Hepatocyte (in vitro differentiated cells): ENCODE measurements at regions not wholly inside any gene's neighbourhood (a gene's known extent, or its start where the extent isn't known, plus 50 kb on each side); places are given as distances from the start of the nearest gene placed in this dataset.

ENCODE experiments used
- DNase-seq: peaks from one replicate; pipeline ENCODE4 v3.0.0-alpha.2; 2016; ENCODE audit warnings: low spot score
- H2AFZ ChIP-seq: fragments of 200-600 bp; sonication (generic); 2 replicates; pipeline ENCODE4 v1.6.0; 2016; ENCODE audit warnings: antibody characterized with exemption, mild to moderate bottlenecking
- H3K27ac ChIP-seq: fragments of 200-600 bp; sonication (generic); 2 replicates; pipeline ENCODE4 v1.5.1; 2016; ENCODE audit warnings: mild to moderate bottlenecking
- H3K27me3 ChIP-seq: fragments of 200-600 bp; sonication (generic); 2 replicates; pipeline ENCODE4 v1.6.1; 2016
- H3K36me3 ChIP-seq: fragments of 200-600 bp; sonication (generic); replicated peaks from 2 replicates; pipeline ENCODE4 v1.5.1; 2016; ENCODE audit warnings: low read depth; ENCODE audit not compliant: insufficient read depth
- H3K4me1 ChIP-seq: fragments of 200-600 bp; sonication (generic); 2 replicates; pipeline ENCODE4 v1.5.1; 2016; ENCODE audit warnings: mild to moderate bottlenecking, moderate library complexity; ENCODE audit not compliant: insufficient read depth
- H3K4me2 ChIP-seq: fragments of 200-600 bp; sonication (generic); 2 replicates; pipeline ENCODE4 v1.6.0; 2016
- H3K4me3 ChIP-seq: fragments of 200-600 bp; sonication (generic); 2 replicates; pipeline ENCODE4 v1.5.1; 2016; ENCODE audit warnings: mild to moderate bottlenecking
- H3K79me2 ChIP-seq: fragments of 200-600 bp; sonication (generic); 2 replicates; pipeline ENCODE4 v1.6.0; 2017; ENCODE audit warnings: mild to moderate bottlenecking
- H3K9me2 ChIP-seq: fragments of 200-600 bp; sonication (generic); replicated peaks from 2 replicates; pipeline ENCODE4 v1.6.0; 2017; ENCODE audit warnings: mild to moderate bottlenecking; ENCODE audit not compliant: insufficient read depth
- H3K9me3 ChIP-seq: fragments of 200-600 bp; sonication (generic); 2 replicates; pipeline ENCODE4 v1.5.1; 2016; ENCODE audit warnings: low read depth, mild to moderate bottlenecking
- H4K20me1 ChIP-seq: fragments of 200-600 bp; sonication (generic); 2 replicates; pipeline ENCODE4 v1.6.0; 2016; ENCODE audit warnings: mild to moderate bottlenecking; ENCODE audit not compliant: insufficient read depth, poor library complexity, severe bottlenecking
- EZH2 ChIP-seq: fragments of 200-600 bp; sonication (generic); IDR thresholded peaks from 2 replicates; pipeline ENCODE4 v1.6.1; 2016; ENCODE audit warnings: antibody characterized with exemption, mild to moderate bottlenecking, borderline replicate concordance
- EZH2phosphoT487 ChIP-seq: fragments of 200-600 bp; sonication (generic); IDR thresholded peaks from one replicate; pipeline ENCODE4 v1.6.1; 2018; ENCODE audit warnings: antibody characterized with exemption, mild to moderate bottlenecking, low read depth, moderate library complexity; ENCODE audit not compliant: unreplicated experiment, severe bottlenecking
- WGBS: methylation state at CpG from one replicate; pipeline ENCODE4 v1.1.6; 2016; ENCODE audit warnings: low lambda C conversion rate; ENCODE audit errors: missing lambda C conversion rate; 5-methylcytosine and 5-hydroxymethylcytosine counted together
- TF ChIP-seq, protein P1 (sequence below): fragments of 200-600 bp; sonication (generic); IDR thresholded peaks from 2 replicates; pipeline ENCODE4 v1.5.1; 2016; ENCODE audit warnings: antibody characterized with exemption, mild to moderate bottlenecking; ENCODE audit not compliant: poor library complexity

DNA sequence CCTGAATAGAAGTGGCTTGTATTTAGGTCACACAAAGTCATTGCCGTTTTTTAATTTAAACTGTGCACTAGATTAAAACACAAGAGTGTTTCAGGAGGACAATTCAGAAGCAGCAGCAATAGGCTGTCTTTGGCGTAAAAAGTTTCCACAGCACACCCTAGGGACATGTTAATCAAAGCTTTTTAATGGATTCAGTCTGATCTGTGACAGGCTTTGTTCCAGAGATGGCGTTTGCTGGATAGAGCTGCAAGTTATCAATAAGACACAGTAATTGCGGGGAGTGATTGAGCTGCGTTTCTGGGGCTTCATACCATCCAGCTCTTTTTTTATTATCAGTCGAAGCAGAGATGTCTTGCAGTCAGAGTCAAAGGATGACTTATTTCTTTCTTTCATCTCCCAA lies 300.3 kb downstream of the ZNF608 start:
- Histone ChIP-seq H3K4me2 (no peak overlapping the region), H2AFZ (no peak overlapping the region), H3K27ac (no peak overlapping the region), H3K4me1 (no peaks in the 10 kb centered on the region), H3K79me2 (no peaks in the 10 kb centered on the region), H4K20me1 (no peaks in the 10 kb centered on the region), H3K36me3 (no peaks in the 10 kb centered on the region), H3K9me3 (no peaks in the 10 kb centered on the region), H3K4me3 (no peak overlapping the region), H3K27me3 (no peaks in the 10 kb centered on the region), H3K9me2 (no peaks in the 10 kb centered on the region)
- no peak for DNase-seq
- no peak for TF ChIP-seq EZH2
- TF ChIP-seq EZH2phosphoT487, result no peak
- TF ChIP-seq, protein P1, sequence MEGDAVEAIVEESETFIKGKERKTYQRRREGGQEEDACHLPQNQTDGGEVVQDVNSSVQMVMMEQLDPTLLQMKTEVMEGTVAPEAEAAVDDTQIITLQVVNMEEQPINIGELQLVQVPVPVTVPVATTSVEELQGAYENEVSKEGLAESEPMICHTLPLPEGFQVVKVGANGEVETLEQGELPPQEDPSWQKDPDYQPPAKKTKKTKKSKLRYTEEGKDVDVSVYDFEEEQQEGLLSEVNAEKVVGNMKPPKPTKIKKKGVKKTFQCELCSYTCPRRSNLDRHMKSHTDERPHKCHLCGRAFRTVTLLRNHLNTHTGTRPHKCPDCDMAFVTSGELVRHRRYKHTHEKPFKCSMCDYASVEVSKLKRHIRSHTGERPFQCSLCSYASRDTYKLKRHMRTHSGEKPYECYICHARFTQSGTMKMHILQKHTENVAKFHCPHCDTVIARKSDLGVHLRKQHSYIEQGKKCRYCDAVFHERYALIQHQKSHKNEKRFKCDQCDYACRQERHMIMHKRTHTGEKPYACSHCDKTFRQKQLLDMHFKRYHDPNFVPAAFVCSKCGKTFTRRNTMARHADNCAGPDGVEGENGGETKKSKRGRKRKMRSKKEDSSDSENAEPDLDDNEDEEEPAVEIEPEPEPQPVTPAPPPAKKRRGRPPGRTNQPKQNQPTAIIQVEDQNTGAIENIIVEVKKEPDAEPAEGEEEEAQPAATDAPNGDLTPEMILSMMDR, result no peak
- 60% methylated on average over 6 of the region's 6 CpGs for WGBS

DNA sequence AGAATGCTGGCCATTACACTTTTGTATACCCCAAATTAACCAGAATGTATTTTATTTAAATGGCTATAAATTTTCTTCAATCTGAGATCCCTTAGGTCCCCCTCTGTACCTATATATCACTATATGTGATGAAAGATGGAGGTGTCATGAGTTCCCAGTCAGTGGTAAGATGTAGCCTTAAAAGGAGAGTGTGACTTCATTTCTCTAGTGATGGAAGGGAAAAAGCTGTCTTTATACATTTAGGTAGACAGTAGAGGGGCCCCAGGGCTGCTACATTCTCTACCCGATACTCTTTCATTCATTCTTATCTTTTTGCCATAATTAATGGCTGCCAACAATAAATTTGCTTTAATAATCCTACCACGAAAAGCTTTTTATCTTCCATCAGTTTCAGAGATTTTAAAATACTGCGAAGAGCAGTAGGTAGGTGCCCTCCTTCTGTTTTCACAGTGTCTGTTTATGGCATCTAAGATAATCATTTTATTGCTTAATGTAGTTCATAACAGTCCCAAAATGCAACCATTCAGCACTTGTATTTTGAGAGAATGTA lies 301.3 kb downstream of the ZNF608 start:
- H2AFZ ChIP-seq, result no peak overlapping the region
- DNase-seq, result no peak
- no peaks in the 10 kb centered on the region for H4K20me1 ChIP-seq
- no peaks in the 10 kb centered on the region for H3K27me3 ChIP-seq
- no peak overlapping the region for H3K27ac ChIP-seq
- H3K4me2 ChIP-seq, result no peak overlapping the region
- H3K9me3 ChIP-seq, result no peaks in the 10 kb centered on the region
- no peak overlapping the region for H3K4me3 ChIP-seq
- TF ChIP-seq EZH2, result no peak
- no peak for TF ChIP-seq EZH2phosphoT487
- TF ChIP-seq, protein P1, result no peak
- no peaks in the 10 kb centered on the region for H3K79me2 ChIP-seq
- H3K9me2 ChIP-seq, result no peaks in the 10 kb centered on the region
- no peaks in the 10 kb centered on the region for H3K36me3 ChIP-seq
- WGBS, result 80% methylated on average over 3 of the region's 3 CpGs
- no peaks in the 10 kb centered on the region for H3K4me1 ChIP-seq

DNA sequence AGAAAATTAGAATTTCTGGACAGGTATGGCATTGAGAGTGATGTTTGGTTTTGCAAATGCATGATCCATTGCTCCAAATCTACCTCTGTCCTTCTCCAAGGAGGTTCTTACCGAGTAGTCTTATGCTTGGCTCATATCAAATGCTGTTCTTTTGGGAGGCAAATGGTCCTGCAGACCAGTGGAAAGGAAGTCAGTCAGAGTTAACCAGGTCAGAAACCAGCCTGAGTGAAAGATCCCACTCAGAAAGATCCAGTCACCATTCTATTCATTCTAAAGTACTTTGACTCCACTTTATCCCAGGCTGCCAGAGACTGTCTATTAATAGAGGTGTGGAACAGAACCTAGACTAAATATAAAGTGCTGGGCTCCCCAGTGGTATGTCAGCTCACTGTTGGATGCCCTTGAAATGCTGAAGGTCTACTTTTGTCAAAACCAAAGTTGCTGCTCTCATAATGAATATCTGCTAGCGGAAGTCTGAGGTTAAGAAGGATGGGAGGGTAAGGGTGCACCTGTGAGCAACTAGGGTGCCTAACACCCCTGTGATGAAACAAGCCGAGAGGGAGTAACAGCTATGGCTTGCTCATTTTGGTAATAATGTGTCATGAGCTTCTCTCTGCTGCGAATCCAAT lies 302.2 kb downstream of the ZNF608 start:
- H3K9me3 ChIP-seq, result no peaks in the 10 kb centered on the region
- H2AFZ ChIP-seq, result no peak overlapping the region
- no peak for DNase-seq
- no peak overlapping the region for H3K27ac ChIP-seq
- no peak overlapping the region for H3K4me3 ChIP-seq
- no peak overlapping the region for H3K4me2 ChIP-seq
- no peaks in the 10 kb centered on the region for H3K9me2 ChIP-seq
- H3K27me3 ChIP-seq, result no peaks in the 10 kb centered on the region
- no peak for TF ChIP-seq EZH2phosphoT487
- TF ChIP-seq, protein P1, result no peak
- no peak for TF ChIP-seq EZH2
- no peaks in the 10 kb centered on the region for H3K36me3 ChIP-seq
- no peaks in the 10 kb centered on the region for H4K20me1 ChIP-seq
- no peaks in the 10 kb centered on the region for H3K79me2 ChIP-seq
- WGBS, result 96% methylated on average over 4 of the region's 4 CpGs
- H3K4me1 ChIP-seq, result no peaks in the 10 kb centered on the region
